Bronchial epithelial cell (primary cell): ENCODE measurements at regions not wholly inside any gene's neighbourhood (a gene's known extent, or its start where the extent isn't known, plus 50 kb on each side); places are given as distances from the start of the nearest gene placed in this dataset.
"Not testable (repeated sequence)": the region's sequence is repeated elsewhere in the genome, so short reads cannot be mapped to it uniquely, and the experiment has no call there.

ENCODE experiments used
- DNase-seq: peaks from one replicate; pipeline ENCODE4 v3.0.0-alpha.2; 2010; ENCODE audit warnings: low read depth
- FAIRE-seq: peaks from 2 replicates; lab custom pipeline; 2011; peaks lifted over from hg19 to GRCh38; lab: Jason Lieb, UNC
- H3K27me3 ChIP-seq: 2 replicates; pipeline ENCODE4 v1.5.1; 2011; ENCODE audit warnings: low read length; ENCODE audit not compliant: control insufficient read depth, insufficient read depth
- H3K36me3 ChIP-seq: 2 replicates; pipeline ENCODE4 v1.5.1; 2011; ENCODE audit warnings: low read length; ENCODE audit not compliant: control insufficient read depth, insufficient read depth
- H3K4me3 ChIP-seq: 2 replicates; pipeline ENCODE4 v1.5.1; 2011; ENCODE audit warnings: mild to moderate bottlenecking, low read depth, low read length, control low read depth
- CTCF ChIP-seq: IDR thresholded peaks from 2 replicates; pipeline ENCODE4 v1.5.1; 2011; ENCODE audit warnings: mild to moderate bottlenecking, moderate library complexity, low read length, control low read depth, inconsistent platforms; ENCODE audit not compliant: insufficient read depth, severe bottlenecking

DNA sequence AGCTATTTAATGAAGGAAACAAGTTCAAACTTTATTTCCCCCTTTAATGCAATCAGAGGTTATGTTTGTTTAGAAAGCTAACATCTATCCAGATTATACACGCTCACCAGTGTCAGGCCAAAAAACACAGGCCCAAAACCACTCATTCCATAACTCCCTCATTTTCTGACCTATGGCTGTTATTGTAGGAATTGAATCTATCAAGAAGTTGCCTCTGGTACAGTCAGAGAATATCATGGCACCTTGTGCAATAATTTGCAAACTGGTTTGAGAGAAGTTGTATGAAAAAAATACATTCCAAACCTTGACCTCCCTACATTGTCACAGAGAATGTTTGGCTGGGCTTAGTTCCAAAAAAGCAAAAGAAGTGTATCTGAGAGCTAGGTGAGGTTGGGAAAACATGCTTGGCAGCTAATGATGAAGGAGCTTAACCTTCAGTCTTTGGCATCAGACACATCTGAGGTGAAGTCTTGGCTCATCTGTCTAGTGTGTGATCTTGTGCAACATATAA is 591.0 kb downstream of the ANKRD50 start:
- H3K36me3 ChIP-seq, result no peaks in the 10 kb centered on the region
- no peaks in the 10 kb centered on the region for H3K27me3 ChIP-seq
- H3K4me3 ChIP-seq, result no peak overlapping the region
- peak; percentile 89 for FAIRE-seq
- DNase-seq, result peak; percentile 69
- no peak for TF ChIP-seq CTCF

DNA sequence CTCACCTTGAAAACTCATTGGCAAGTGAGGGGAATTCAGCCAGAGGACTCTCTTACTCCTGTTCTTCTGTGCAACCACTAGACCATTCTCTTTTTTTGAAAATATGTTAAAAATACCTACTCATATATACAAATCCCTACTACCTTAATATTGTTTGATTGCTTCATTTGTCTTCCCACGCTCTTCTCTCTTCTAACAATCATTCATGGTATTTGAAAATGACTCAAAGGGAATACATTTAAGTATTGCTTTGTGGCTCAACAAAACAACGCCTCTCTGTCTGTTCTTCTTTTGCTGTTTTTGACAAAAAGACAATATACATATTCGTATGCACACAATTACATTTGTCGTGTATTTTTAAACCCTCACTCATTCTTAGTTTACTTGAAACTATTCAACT is 589.4 kb downstream of the ANKRD50 start:
- TF ChIP-seq CTCF, result no peak
- H3K4me3 ChIP-seq, result no peak overlapping the region
- DNase-seq (peak; percentile 8), FAIRE-seq (no peak)
- H3K27me3 ChIP-seq, result no peaks in the 10 kb centered on the region
- H3K36me3 ChIP-seq, result no peaks in the 10 kb centered on the region

- DNase-seq (no peak), FAIRE-seq (no peak)
- H3K4me3 ChIP-seq, result no peak overlapping the region
- TF ChIP-seq CTCF, result no peak
- H3K36me3 ChIP-seq, result no peaks in the 10 kb centered on the region
- H3K27me3 ChIP-seq, result no peaks in the 10 kb centered on the region
Measured at GRCh38 chr4:124123721-124124120, 588.8 kb downstream of the ANKRD50 start.

DNA sequence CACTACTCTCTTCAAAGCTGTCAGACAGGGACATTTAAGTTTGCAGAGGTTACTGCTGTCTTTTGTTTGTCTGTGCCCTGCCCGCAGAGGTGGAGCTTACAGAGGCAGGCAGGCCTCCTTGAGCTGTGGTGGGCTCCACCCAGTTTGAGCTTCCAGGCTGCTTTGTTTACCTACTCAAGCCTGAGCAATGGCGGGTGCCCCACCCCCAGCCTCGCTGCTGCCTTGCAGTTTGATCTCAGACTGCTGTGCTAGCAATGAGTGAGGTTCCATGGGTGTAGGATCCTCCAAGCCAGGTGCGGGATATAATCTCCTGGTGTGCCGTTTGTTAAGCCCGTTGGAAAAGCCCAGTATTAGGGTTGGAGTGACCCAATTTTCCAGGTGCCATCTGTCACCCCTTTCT is 581.2 kb downstream of the ANKRD50 start:
- H3K27me3 ChIP-seq, DNase-seq, H3K4me3 ChIP-seq, FAIRE-seq, H3K36me3 ChIP-seq: not testable (repeated sequence)

DNA sequence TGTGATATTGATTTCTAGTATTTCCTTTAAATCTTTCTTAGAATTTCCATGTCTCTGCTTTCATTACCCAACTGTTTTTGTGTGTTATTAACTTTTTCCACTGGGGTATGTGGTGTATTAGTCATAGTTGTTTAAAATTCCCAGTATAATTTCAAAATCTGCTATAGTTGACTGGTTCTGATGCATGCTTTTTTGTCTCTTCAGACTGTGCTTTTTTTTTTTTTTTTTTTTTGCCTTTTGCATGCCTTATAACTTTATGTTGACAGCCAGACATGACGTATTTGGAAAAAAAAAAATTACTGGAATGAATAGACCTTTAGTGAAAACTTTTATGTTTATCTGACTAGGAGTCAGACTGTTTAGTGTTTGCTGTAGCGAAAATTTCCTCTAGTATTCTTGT is 580.4 kb downstream of the ANKRD50 start:
- no peaks in the 10 kb centered on the region for H3K36me3 ChIP-seq
- no peaks in the 10 kb centered on the region for H3K27me3 ChIP-seq
- no peak for DNase-seq
- TF ChIP-seq CTCF, result no peak
- no peak for FAIRE-seq
- no peak overlapping the region for H3K4me3 ChIP-seq

- Histone ChIP-seq H3K4me3 (no peak overlapping the region), H3K27me3 (no peaks in the 10 kb centered on the region), H3K36me3 (no peaks in the 10 kb centered on the region)
- no peak for TF ChIP-seq CTCF
- DNase-seq (no peak), FAIRE-seq (no peak)
Measured at GRCh38 chr4:124133753-124134152, 578.8 kb downstream of the ANKRD50 start.
